ENCODE measurements at regions not wholly inside any gene's neighbourhood (a gene's known extent, or its start where the extent isn't known, plus 50 kb on each side); places are given as distances from the start of the nearest gene placed in this dataset.
"Not testable (repeated sequence)": the region's sequence is repeated elsewhere in the genome, so short reads cannot be mapped to it uniquely, and the experiment has no call there.

DNA sequence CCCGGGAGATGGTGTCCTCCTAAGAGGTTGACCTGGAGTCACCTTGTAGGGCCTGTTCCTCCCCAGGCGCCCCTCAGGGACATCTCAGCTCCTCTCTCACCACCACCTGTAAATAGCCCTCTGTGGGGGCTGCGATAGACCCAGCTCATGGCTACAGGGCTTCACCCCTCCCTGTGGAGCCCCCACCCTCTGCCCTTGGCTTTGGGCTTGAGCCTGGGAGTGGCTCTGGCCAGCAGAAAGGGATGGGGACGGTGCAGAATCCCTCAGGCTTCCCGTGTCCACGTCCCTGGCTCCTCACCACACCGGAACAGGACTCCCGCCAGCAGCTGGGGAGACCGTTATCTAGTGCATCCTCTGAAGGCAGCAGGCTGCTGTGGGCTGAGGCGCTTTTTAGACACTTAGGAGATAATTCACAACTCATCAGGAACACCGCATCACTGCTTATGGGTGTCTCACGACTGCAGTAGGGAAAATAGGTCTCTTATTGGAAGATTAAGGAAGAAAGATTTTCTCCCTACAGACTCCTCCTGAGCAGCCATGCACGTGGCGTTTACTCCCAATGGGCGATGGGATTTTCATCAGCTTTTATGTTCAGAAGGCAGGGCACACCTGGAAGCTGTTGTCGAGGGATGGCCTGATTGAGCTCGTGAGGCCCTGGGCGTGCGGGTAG, 253.1 kb downstream of the ADGRD1 start:
- H3K4me1 ChIP-seq (ENCODE audit: insufficient read depth, low read length); H3K27ac ChIP-seq (ENCODE audit: low read depth, low read length); H3K4me3 ChIP-seq (ENCODE audit: low read depth in 1 of 2, low read length in 2 of 2); H3K9me3 ChIP-seq (ENCODE audit: low read length); H3K9ac ChIP-seq (ENCODE audit: low read length); H3K27me3 ChIP-seq (ENCODE audit: control insufficient read depth in 1 of 2, insufficient read depth in 2 of 2, low read length in 2 of 2); H3K36me3 ChIP-seq (ENCODE audit: insufficient read depth, low read length): not testable (repeated sequence)

DNA sequence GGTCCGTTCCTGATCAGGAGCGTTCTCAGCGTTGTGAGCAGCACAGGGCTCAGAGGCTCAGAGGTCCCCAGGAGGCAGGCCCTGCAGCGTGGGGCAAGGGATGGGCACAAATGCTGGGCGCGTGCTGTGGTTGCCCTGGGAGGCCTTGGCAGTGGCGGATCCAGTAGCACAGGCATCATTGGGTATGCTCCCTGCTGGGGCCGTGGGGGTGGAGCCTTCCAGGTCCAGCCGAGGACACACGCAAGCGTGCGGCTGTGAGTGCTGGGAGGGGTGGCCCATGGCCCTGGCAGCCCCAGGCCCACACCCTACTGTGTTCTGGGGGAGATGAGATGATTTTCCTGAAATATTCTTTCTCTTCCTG, 253.6 kb downstream of the ADGRD1 start:
- H3K9me3 ChIP-seq (ENCODE audit: low read length); H3K27ac ChIP-seq (ENCODE audit: low read depth, low read length); H3K4me3 ChIP-seq (ENCODE audit: low read depth in 1 of 2, low read length in 2 of 2); H3K4me1 ChIP-seq (ENCODE audit: insufficient read depth, low read length); H3K36me3 ChIP-seq (ENCODE audit: insufficient read depth, low read length); H3K27me3 ChIP-seq (ENCODE audit: control insufficient read depth in 1 of 2, insufficient read depth in 2 of 2, low read length in 2 of 2); H3K9ac ChIP-seq (ENCODE audit: low read length): not testable (repeated sequence)

DNA sequence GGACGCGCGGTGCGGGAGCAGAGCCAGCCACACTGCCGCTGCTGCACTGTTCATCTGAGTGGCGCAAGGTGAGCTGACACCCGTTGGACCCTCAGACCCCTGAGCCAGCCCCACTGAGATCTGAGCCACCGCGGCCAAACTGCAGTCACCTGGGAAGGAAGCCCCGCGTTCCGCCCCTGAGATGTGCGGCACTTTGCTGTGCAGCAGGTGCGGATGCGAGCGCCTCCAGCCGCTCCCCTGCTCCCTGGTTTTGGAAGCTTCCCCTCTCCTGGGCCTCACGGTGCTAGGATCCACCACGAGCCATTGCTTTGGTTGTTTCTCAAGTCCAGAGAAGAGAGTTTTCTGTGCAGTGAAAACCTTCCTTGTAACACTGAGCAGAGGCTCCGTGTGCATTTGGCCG, 254.1 kb downstream of the ADGRD1 start:
- not testable (repeated sequence) for H3K9ac ChIP-seq (ENCODE audit: low read length); H3K27me3 ChIP-seq (ENCODE audit: control insufficient read depth in 1 of 2, insufficient read depth in 2 of 2, low read length in 2 of 2); H3K4me3 ChIP-seq (ENCODE audit: low read depth in 1 of 2, low read length in 2 of 2); H3K36me3 ChIP-seq (ENCODE audit: insufficient read depth, low read length); H3K9me3 ChIP-seq (ENCODE audit: low read length); H3K27ac ChIP-seq (ENCODE audit: low read depth, low read length); H3K4me1 ChIP-seq (ENCODE audit: insufficient read depth, low read length)

DNA sequence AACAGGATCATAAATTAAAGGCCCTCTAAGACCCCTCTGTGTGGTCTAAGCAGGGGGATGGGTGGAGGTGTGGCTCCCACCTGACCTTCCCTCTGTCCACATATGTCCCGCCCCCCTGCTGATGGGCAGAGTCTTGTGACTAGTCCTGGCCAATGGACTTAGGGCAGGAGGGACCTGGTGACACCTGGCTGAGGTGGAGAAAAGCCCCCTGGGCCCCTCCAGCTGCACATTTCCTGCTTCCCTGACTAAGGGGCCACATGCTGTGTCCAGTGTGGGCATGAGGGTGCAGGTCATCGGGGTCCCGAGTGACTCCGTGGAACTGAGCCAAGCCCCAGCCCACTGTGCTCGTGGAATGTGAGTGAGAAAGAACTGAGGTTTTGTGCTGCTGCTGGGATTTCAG, 254.7 kb downstream of the ADGRD1 start:
- H3K27ac ChIP-seq (ENCODE audit: low read depth, low read length) = no peak overlapping the region
- no peak overlapping the region for H3K4me3 ChIP-seq (ENCODE audit: low read depth in 1 of 2, low read length in 2 of 2)
- no peaks in the 10 kb centered on the region for H3K4me1 ChIP-seq (ENCODE audit: insufficient read depth, low read length)
- no peak overlapping the region for H3K9ac ChIP-seq (ENCODE audit: low read length)
- H3K27me3 ChIP-seq (ENCODE audit: control insufficient read depth in 1 of 2, insufficient read depth in 2 of 2, low read length in 2 of 2) = no peaks in the 10 kb centered on the region
- H3K36me3 ChIP-seq (ENCODE audit: insufficient read depth, low read length) = no peaks in the 10 kb centered on the region
- H3K9me3 ChIP-seq (ENCODE audit: low read length) = no peaks in the 10 kb centered on the region

- H3K4me1 ChIP-seq (ENCODE audit: insufficient read depth, low read length) = no peaks in the 10 kb centered on the region
- no peaks in the 10 kb centered on the region for H3K36me3 ChIP-seq (ENCODE audit: insufficient read depth, low read length)
- H3K9ac ChIP-seq (ENCODE audit: low read length) = no peak overlapping the region
- H3K9me3 ChIP-seq (ENCODE audit: low read length) = no peaks in the 10 kb centered on the region
- no peak overlapping the region for H3K4me3 ChIP-seq (ENCODE audit: low read depth in 1 of 2, low read length in 2 of 2)
- H3K27ac ChIP-seq (ENCODE audit: low read depth, low read length) = no peak overlapping the region
- no peaks in the 10 kb centered on the region for H3K27me3 ChIP-seq (ENCODE audit: control insufficient read depth in 1 of 2, insufficient read depth in 2 of 2, low read length in 2 of 2)
Measured at GRCh38 chr12:131209082-131210070, 255.7 kb downstream of the ADGRD1 start.

DNA sequence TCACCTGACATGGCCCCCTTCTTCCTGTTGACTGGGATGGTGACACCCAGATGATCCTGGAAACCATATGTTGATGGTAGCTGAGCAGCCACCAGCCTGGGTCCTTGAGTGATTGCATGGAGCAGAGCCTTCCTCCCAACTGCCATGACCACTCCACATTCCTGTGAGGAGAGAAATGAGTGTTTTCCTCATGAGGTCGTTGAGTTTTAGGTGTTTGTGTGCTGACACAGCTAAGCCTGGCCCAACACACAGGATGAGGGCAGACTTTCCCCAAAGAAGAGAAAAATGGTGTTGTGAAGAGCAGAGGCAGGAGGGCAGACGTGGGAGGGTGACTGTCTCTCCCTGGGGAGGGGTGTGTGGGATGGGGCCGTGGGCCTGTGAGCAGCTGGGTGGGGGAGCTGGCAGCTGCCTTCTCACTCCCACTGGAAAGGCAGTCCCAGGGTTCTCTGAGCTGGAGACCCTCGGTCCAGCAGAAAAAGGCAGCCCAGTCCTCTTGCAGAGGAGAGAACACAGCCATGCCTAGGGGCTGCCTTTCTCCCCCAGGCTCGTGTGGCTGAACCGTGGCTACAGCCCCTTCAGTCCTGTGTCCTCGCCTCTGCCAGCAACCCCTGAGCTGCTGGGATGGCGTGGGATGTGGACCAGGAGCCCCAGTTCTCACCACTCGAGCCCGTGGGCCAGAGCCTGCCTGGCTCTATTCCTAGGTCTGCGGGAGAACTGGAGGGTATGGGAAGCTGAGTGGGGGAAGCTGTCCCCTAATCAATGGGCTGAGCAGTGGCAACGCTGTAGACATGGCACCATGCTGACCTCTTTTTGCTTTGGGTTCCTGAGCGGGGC, 257.0 kb downstream of the ADGRD1 start:
- Histone ChIP-seq H3K9me3 (ENCODE audit: low read length) (no peaks in the 10 kb centered on the region), H3K4me3 (ENCODE audit: low read depth in 1 of 2, low read length in 2 of 2) (no peak overlapping the region), H3K36me3 (ENCODE audit: insufficient read depth, low read length) (no peaks in the 10 kb centered on the region), H3K4me1 (ENCODE audit: insufficient read depth, low read length) (no peaks in the 10 kb centered on the region), H3K9ac (ENCODE audit: low read length) (no peak overlapping the region), H3K27ac (ENCODE audit: low read depth, low read length) (no peak overlapping the region), H3K27me3 (ENCODE audit: control insufficient read depth in 1 of 2, insufficient read depth in 2 of 2, low read length in 2 of 2) (no peaks in the 10 kb centered on the region)

DNA sequence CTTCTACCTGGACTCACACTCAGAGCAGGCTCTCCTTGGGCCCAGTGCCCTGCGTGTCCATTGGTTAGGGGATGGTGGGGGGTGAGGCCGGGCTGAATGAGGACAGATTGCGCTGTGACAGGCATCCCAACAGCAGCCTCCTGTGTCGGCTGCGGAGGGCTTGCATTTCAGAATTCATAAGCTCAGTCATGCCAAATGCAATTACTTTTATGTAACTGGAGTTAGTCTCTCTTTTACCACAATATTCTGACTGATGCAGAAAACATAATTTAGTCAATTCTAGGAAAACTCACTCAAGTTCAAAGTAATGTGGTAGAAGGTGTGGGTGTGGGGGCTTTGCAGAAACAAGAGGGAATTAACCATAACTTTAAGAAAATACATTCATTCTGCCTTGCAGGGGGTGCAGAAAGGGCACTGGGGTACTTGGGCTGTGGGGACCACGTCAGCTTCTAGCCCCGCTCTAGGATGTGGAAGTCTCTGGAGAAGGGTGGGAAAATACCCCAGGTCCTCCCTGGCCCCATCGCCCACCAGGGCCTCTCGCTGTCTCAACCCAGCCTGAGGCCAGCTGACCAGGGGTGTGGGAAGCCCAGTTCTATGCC, 257.7 kb downstream of the ADGRD1 start:
- H3K4me1 ChIP-seq (ENCODE audit: insufficient read depth, low read length) = no peaks in the 10 kb centered on the region
- H3K36me3 ChIP-seq (ENCODE audit: insufficient read depth, low read length) = no peaks in the 10 kb centered on the region
- H3K4me3 ChIP-seq (ENCODE audit: low read depth in 1 of 2, low read length in 2 of 2) = no peak overlapping the region
- H3K9me3 ChIP-seq (ENCODE audit: low read length) = no peaks in the 10 kb centered on the region
- H3K27ac ChIP-seq (ENCODE audit: low read depth, low read length) = no peak overlapping the region
- H3K9ac ChIP-seq (ENCODE audit: low read length) = no peak overlapping the region
- H3K27me3 ChIP-seq (ENCODE audit: control insufficient read depth in 1 of 2, insufficient read depth in 2 of 2, low read length in 2 of 2) = no peaks in the 10 kb centered on the region

GRCh38 chr12:131213896-131214442, 260.3 kb downstream of the ADGRD1 start:
- Histone ChIP-seq H3K27ac (ENCODE audit: low read depth, low read length) (no peak overlapping the region), H3K4me3 (ENCODE audit: low read depth in 1 of 2, low read length in 2 of 2) (no peak overlapping the region), H3K9me3 (ENCODE audit: low read length) (no peaks in the 10 kb centered on the region), H3K9ac (ENCODE audit: low read length) (no peak overlapping the region), H3K36me3 (ENCODE audit: insufficient read depth, low read length) (no peaks in the 10 kb centered on the region), H3K27me3 (ENCODE audit: control insufficient read depth in 1 of 2, insufficient read depth in 2 of 2, low read length in 2 of 2) (peaks cover 0 to 2% of the 10 kb centered on the region in 2 donors), H3K4me1 (ENCODE audit: insufficient read depth, low read length) (no peaks in the 10 kb centered on the region)

DNA sequence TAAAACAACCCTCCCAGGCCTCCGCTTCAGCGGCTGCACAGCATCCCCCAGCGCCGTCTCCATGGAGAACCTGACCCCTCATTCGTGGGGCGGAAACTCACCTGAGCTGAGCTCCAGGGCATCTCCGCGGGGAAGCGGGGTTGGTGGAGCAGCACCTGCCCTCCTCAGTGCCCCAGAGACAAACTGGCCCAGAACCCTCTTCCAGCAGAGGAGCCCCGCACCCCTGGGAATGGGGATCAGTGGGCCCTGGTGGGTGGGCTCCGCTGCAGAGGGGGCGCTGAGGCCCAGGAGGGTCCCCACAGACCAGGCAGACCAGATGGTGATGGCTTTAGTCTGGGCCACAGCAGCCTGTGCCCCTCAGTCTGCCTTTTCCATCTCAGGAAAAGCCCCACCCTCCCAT, 261.2 kb downstream of the ADGRD1 start:
- H3K36me3 ChIP-seq (ENCODE audit: insufficient read depth, low read length); H3K9me3 ChIP-seq (ENCODE audit: low read length); H3K9ac ChIP-seq (ENCODE audit: low read length); H3K27ac ChIP-seq (ENCODE audit: low read depth, low read length); H3K4me3 ChIP-seq (ENCODE audit: low read depth in 1 of 2, low read length in 2 of 2); H3K4me1 ChIP-seq (ENCODE audit: insufficient read depth, low read length): not testable (repeated sequence)
- peaks cover 0 to 11% of the 10 kb centered on the region in 2 donors for H3K27me3 ChIP-seq (ENCODE audit: control insufficient read depth in 1 of 2, insufficient read depth in 2 of 2, low read length in 2 of 2)

GRCh38 chr12:131216587-131216986, 262.9 kb downstream of the ADGRD1 start:
- H3K27me3 ChIP-seq (ENCODE audit: control insufficient read depth in 1 of 2, insufficient read depth in 2 of 2, low read length in 2 of 2) = peaks cover 0 to 19% of the 10 kb centered on the region in 2 donors
- not testable (repeated sequence) for H3K4me3 ChIP-seq (ENCODE audit: low read depth in 1 of 2, low read length in 2 of 2); H3K9me3 ChIP-seq (ENCODE audit: low read length); H3K4me1 ChIP-seq (ENCODE audit: insufficient read depth, low read length); H3K9ac ChIP-seq (ENCODE audit: low read length); H3K27ac ChIP-seq (ENCODE audit: low read depth, low read length); H3K36me3 ChIP-seq (ENCODE audit: insufficient read depth, low read length)

Measured in muscle layer of colon (tissue), 2 donors.